WI38 (cell line): ENCODE measurements at regions not wholly inside any gene's neighbourhood (a gene's known extent, or its start where the extent isn't known, plus 50 kb on each side); places are given as distances from the start of the nearest gene placed in this dataset.

Experiments used
- H3K4me3 ChIP-seq: 2 replicates; pipeline ENCODE4 v1.5.1; 2011; ENCODE audit warnings: low read depth, mild to moderate bottlenecking, control low read depth, low read length
- CTCF ChIP-seq: IDR thresholded peaks from 2 replicates; pipeline ENCODE4 v1.5.1; 2012; ENCODE audit warnings: low read depth, mild to moderate bottlenecking, control low read depth, low read length

GRCh38 chr7:110591341-110591740 is 499.6 kb upstream of the LRRN3 start:
- no peak for TF ChIP-seq CTCF
- no peak overlapping the region for H3K4me3 ChIP-seq

DNA sequence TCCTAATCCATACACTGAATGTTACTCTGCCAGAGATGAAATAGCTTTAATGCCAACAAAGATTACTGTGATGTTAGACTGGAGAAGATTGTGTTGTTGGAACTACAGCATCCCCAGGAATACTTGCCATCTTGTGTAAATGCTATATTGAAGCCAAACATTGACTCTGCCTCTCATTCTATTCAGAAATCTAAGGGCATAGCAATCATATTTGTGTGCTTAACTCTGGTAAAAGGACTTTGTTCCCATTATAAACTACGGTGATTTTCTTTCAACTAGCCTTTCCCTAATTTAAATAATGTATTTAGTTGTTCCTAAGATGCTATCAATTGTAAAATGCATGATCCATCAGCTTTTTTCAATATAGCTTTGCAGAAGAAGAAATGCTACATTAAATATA is 498.4 kb upstream of the LRRN3 start:
- no peak for TF ChIP-seq CTCF
- H3K4me3 ChIP-seq, result no peak overlapping the region

DNA sequence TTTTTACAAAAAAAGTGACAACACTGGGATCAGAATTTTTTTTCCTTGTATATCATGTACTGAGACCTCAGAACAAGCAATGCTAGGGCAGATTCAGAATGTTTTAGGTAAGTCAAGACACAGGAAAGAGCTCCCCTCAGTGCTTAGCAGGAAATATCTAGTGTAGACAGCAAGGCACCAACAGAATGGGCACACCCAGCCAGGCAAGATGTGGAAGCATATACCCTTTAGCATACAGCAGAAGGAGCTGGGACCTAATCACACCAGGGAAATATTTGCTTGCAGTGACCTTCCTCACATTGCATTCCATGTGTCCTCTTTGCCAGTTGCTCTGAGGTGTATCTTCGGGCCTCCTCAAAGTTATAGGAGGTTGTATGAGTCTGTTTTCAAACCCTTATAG is 497.6 kb upstream of the LRRN3 start:
- no peak overlapping the region for H3K4me3 ChIP-seq
- TF ChIP-seq CTCF, result no peak

DNA sequence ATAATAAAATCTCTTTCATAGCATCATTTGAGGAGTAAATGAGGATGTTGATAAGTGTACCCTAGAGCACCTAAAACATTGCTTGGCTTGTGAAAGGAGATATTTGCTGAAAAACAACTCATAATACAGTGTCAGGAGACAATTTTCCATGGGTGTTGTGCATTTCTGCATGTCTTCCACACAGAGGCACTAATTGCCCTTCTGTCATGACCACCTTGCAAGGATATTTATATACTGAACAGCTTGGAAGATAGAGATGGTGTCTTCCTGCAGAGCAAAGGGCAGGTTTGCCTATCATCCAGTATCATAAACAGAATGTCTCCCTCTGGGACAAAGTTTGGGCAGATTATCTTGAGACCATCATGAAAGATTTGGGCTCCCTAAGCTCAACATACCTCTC is 495.2 kb upstream of the LRRN3 start:
- H3K4me3 ChIP-seq, result no peak overlapping the region
- no peak for TF ChIP-seq CTCF

GRCh38 chr7:110600956-110601355 is 490.0 kb upstream of the LRRN3 start:
- TF ChIP-seq CTCF, result no peak
- H3K4me3 ChIP-seq, result no peak overlapping the region

DNA sequence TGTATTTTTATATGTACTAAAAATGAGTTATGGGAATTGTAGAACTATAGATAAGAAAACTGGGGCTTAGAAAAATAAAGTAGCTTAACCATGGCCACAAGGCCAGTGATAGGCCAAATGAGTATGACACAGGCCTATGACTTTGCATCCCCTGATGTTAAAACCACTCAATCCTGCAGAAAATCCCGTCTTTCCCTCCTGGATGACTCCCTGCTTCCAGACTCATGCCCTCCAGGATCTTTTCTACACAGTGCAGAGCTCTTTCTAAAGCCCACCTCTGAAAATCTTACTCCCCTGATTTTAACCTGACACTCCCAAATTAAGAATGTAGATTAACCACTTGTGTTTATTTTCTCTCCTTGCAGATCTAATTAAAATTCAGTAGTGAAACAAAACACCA is 489.2 kb upstream of the LRRN3 start:
- TF ChIP-seq CTCF, result no peak
- no peak overlapping the region for H3K4me3 ChIP-seq

GRCh38 chr7:110604206-110604605 is 486.7 kb upstream of the LRRN3 start:
- TF ChIP-seq CTCF, result no peak
- no peak overlapping the region for H3K4me3 ChIP-seq

DNA sequence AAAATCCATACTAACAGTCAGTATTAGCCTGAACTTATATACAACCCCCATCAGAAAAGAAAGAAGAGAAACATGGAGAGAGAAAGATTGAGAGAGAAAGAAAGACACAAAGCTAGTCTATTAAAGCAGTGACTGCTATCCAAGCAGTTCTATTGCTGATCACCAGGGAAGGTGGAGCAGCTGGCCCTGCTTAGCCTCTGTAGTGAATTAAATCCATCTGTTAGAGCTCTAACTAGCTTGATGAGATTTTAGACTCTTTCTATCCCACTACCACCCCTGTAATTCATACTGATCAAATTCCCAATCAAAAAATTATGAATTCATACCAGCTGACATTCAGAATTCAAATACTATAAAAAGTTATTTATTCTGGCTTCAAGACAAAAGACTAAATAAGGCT is 486.0 kb upstream of the LRRN3 start:
- TF ChIP-seq CTCF, result no peak
- H3K4me3 ChIP-seq, result no peak overlapping the region
